ENCODE measurements at regions not wholly inside any gene's neighbourhood (a gene's known extent, or its start where the extent isn't known, plus 50 kb on each side); places are given as distances from the start of the nearest gene placed in this dataset.
"Not testable (repeated sequence)": the region's sequence is repeated elsewhere in the genome, so short reads cannot be mapped to it uniquely, and the experiment has no call there.

DNA sequence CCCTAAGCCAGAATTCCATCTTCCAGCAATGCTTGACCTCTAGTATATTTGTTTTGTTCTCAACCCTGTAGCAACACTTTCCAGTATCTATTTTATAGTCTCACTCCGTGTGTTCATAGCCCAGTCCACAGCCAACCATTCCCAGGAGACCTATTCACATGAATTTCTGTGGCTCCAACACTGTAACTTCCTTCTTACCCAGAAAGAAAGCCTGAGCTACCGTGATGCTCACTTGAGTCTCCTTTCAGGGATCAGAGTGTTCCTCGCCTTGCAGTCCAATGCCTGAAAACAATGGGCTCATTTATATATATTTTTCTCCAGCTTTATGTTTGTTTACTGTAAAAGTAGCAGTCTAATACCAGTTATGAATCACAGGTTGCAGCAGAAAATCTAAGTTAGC is 645.0 kb upstream of the NOVA1 start:
- no peak for DNase-seq (ENCODE audit: low read depth)

DNA sequence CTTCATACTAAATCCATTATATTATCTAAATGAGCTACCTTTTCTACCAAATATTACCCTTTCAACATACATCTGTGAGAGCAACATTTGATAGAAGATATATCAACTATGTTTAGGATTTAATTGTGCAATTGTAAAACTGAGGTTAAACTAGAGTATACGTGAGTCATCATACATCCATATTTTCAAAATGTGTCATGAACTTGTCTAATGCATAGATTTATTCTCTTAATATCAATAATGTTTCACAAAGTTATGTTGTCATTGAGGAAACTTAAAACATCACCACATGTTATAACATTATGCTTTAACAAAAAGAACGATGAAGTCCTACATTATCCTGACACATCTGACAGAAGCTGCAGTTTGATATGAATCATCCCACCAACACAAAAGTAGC is 645.5 kb upstream of the NOVA1 start:
- DNase-seq (ENCODE audit: low read depth): no peak

DNA sequence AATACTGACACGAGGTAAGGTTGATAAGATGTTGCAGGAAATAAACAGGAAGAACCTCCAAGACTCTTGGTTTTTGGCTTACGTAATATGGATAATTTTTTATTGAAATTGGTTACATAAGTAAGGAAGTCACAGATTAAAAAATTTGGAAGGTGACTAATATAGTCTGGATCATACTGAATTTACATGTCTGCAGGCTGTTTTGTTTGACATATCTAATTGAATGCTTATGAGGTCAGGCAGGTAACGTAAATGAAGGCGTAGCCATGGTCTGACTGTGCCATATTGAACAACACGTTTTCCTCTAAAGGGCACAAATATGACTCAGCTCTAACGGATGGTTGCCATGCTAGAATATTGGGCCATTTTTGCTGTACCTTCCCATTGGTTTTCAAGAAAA is 648.1 kb upstream of the NOVA1 start:
- DNase-seq (ENCODE audit: low read depth): no peak

DNA sequence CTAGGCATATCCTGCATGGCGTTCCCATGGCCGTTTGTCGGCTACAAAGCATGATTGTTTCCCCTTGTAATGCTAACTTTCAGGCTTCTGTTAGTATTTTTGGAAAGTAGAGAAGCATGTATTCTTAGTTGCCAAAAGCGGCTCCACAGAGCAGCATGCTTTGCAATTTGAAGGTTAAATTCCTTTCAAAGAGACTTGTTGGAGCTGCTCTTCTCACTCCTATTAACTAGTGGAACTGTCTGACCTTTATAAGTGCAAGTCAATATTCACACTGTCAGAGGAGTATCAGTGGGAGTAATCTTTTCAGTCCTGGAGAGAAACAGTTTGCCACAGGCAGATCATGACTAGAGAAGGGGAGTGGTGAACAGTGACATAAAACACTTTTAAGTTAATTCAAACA is 656.1 kb upstream of the NOVA1 start:
- no peak for DNase-seq (ENCODE audit: low read depth)

DNA sequence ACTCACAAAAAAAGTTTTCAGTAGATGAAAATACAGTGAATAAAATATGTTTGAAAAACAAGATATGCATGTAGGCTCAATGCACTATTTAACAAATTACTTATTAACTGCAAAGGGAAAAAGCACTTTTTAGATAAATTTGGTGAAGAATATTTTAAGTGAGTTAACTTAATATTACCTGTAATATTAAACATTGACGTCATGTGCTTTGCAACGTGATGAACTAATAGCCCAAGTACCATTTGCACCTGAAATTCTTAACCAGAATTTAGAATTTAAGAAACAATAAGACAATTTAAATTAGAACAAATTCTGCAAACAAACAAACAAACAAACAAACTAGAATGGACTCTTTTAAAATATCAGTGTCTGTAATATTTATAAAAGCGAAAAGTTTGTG is 659.0 kb upstream of the NOVA1 start:
- no peak for DNase-seq (ENCODE audit: low read depth)

DNA sequence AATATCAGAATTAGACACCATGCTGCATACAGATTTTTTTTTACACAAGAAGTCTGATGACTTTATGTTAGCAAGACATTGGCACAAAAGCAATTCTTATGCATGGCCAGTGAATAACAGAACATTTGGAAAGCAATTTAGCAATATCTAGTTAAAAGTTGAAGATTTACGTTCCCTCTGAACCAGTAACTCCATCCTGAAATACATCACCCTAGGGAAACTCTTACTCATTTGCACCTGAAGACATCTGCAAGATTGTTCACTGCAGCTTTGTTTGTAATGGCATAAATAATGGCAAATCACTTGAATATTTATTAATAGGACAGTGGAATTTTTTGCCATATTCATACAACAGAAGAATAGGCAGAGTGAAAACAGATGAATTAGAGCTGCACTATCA is 670.0 kb upstream of the NOVA1 start:
- DNase-seq (ENCODE audit: low read depth): no peak

DNA sequence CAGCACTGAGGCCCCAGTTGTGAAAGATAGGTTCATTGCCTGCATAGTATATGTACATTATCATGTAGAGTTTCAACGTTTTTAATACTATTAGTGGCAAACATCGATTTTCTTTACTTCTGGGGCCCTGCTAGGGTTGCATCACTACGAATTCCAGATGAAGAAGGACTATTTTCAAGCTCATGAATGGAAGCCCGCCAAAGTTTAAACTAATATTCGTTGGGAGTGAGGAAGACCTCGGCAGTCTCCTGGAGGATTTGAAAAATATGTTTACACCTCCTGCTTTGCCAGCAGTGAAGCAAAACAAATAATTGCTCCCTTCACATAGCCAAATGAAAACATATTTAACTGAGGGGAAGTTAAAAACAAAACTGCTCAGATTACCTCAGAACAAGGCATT is 672.9 kb upstream of the NOVA1 start:
- no peak for DNase-seq (ENCODE audit: low read depth)

DNA sequence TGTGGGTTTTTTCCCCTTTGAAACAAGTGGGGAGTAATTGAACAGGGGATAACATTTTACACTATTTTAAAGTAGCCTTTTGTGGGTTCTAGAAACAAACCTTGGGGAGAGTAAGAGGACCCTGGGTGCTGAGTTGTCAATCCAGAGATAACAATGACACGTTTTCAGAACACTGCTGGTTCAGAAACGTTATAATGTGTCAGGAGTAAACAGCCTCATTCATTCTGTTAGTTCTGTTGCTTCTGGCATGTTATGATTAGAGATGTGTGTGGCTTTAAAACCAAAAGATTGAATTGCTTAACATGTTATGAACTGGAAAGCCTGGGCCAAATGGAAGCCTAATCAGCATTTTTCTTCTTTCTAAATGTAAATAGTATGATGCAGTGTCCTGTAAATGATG is 680.5 kb upstream of the NOVA1 start:
- no peak for DNase-seq (ENCODE audit: low read depth)

DNA sequence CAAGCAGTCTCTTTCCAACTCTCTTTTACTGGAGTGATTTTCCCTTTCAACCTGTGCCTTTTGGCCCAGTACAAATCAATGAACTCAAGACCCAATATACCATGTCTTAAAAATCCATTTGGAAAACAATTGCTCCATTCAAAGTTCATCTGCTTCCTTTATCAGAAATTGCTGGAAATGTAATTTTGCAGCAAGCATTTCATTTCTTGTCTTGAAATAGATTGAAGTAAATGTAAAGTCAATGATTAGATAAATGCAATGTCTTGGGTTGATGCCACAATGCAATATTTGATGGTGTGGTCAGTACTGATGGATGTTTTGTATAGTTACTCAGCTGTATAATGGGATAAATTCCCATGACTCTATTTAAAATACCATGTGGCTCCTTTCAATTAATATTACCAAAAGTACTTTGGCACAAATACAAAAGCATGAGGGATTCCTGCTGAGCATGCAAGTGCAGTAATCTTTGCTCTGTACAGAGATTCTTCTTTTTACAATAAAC is 707.7 kb upstream of the NOVA1 start:
- no peak for DNase-seq (ENCODE audit: low read depth)

DNA sequence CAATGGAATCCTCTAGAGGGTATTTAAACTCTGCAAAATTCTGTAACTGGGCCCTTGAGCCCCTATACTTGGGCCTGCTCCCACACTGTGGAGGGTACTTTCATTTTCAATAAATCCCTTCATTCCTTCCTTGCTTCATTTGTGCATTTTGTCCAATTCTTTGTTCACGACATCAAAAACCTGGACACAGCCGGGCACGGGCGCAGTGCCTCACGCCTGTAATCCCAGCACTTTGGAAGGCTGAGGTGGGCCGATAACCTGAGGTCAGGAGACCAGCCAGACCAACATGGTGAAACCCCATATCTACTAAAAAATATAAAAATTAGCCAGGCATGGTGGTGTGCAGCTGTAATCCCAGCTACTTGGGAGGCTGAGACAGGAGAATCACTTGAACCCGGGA is 714.9 kb upstream of the NOVA1 start:
- DNase-seq (ENCODE audit: low read depth): not testable (repeated sequence)

DNA sequence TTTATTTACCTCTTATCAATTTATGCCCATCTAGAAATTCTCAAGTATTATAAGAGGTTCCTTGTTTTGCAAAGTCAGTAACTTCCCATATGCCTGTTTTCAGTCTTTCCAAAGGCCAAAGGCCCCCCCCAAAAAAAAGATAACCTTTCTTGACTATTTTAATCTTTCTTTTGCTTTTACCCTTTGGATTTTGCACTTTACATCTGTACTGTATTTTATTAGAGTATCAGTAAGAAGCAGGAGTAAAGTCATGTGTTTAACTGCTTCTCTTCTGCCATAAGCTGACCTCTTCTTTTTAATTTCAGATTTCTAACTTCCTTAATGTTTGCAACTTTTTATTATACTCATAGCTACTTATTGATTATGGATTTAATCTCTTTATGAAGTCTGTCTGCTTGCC is 716.4 kb upstream of the NOVA1 start:
- DNase-seq (ENCODE audit: low read depth): no peak

DNA sequence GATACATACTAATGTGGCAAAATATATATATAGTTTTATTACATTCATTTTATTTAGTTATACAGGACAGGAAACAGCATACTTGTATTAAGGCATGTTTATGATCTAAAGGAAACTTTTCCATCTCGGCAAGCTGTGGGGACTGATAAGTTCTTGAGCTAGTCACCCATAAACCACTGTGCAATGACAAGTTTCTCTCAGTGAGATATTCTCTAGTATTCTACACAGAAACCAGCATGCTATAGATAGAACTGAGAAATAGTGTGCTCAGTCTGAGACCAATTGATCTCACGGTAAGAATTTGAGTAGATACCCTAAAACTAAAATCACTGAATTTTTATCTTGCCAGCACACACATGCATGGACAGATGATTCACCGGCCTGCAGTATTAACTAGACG is 717.6 kb upstream of the NOVA1 start:
- no peak for DNase-seq (ENCODE audit: low read depth)

DNA sequence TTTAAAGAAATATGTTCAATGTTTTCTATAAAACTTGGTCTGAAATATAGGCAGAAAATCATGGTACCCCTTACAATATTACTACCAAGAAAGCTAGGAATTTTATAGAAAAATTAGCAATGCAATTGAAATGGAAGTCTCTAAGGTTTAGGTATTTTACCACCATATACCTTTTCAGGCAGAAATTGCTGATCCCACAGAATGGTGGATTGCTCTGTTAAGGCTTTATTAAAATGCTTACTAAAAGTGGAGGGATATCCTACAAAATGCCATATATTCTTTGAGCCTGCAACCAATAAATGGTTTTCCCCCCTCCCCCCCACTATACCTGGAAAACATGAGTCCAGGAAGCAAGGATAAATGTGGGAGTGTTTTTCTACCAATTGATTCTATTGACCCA is 718.1 kb upstream of the NOVA1 start:
- DNase-seq (ENCODE audit: low read depth): no peak

DNA sequence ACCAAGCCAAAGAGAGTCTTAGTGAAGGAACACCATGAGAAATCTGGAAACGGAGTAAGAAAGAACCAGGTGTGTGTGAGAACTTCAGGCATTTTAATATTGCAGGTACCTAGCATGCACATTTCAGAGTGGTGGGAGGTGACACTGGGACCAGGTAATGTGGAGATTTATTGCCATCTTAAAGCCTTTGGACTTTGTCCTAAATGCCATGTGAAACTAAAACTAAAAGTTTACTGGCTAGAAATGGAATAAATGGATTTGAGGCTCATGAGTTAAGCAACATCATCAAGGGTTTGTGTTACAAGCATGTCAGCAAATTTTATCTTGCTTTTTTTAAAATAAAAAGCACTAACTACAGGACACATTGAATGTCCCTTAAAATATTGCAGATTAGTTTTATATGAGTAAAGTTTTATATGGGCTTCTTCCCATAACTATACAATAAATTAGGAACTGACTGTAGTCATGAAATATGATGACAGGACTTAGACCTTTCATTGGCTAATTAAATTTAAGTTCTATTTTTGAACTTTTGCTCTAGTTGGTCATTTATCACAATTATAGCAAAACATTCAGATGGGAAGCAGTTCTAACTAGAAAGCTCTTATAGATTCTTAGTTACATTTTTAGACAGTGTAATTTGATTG is 721.1 kb upstream of the NOVA1 start:
- DNase-seq (ENCODE audit: low read depth): no peak

DNA sequence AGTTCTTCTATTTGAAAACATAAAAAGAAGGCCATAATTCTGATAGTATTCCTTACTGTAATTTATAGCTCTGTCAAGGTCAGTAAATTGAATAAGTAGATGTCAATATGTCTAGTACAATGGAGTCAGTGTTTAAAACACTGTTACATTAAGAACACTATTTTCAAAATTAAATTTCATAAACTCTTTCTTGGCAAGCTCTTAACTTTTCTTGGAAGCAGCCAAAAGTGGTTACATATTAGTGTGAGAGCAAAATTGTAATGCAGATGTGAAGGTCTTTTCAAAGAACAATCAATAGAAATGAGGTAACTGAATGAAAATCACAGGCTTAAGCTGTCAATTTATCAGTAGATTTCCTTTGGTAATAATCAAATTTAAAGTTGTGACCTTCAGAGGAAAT is 722.4 kb upstream of the NOVA1 start:
- no peak for DNase-seq (ENCODE audit: low read depth)

DNA sequence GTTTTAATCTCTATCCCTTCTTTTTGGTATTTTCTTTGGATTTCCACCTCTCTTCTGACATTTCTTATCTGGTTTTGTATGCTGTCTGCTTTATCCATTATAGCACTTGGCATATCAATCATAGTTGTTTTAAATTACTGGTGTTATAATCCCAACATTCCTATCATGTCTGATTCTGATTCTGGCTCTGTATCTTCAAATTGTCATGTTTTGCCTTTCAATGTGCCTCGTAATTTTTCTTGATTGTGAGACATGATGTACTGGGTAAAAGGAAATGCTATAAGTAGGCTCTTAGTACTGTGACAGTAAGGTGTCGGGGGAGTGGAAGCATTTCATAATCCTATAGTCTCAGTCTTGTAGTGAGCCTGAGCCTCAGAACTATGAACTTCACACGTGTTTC is 729.3 kb upstream of the NOVA1 start:
- no peak for DNase-seq (ENCODE audit: low read depth)

DNA sequence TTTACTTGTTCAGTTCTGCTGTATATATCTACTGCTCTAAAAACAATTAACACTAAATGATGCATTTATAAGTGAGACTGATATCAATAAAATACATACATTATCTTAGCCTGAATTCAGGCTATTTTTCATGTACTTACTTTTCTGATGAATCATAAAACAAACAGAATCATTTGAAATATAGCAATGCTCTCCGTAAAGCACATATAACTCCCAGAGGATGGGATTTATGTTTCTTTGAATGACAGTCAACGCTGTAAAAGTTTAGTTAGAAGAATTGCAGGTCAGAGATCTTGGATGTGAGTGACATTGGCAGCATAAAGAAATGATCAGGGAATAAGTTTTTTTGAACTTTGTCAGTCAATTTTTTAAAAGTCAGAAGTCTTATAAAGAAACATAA is 740.2 kb upstream of the NOVA1 start:
- no peak for DNase-seq (ENCODE audit: low read depth)

DNA sequence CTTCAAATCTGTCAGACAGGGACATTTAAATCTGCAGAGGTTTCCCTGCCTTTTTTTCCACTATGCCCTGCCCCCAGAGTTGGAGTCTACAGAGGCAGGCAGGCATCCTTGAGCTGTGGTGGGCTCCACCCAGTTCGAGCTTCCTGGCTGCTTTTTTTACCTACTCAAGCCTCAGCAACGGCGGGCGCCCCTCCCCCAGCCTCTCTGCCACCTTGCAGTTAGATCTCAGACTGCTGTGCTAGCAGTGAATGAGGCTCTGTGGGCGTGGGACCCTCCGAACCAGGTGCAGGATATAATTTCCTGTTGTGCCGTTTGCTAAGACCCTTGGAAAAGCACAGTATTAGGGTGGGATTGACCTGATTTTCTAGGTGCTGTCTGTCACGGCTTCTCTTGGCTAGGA is 765.2 kb upstream of the NOVA1 start:
- not testable (repeated sequence) for DNase-seq (ENCODE audit: low read depth)

DNA sequence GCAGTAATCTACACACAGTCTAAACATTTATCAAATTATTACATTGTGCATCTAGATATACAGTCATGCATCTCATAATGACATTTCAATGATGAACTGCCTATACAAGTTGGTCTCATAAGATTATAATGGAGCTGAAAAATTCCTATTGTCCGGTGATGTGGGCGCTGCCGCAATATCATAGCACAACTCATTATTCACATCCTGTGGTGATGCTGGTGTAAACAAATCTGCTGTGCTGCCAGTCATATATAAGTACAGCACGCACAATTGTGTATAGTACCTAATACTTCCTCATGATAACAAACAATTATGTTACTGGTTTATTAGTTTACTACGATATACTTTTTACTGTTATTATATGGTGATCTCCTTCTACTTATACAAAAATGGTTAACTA is 768.8 kb upstream of the NOVA1 start:
- DNase-seq (ENCODE audit: low read depth): no peak

DNA sequence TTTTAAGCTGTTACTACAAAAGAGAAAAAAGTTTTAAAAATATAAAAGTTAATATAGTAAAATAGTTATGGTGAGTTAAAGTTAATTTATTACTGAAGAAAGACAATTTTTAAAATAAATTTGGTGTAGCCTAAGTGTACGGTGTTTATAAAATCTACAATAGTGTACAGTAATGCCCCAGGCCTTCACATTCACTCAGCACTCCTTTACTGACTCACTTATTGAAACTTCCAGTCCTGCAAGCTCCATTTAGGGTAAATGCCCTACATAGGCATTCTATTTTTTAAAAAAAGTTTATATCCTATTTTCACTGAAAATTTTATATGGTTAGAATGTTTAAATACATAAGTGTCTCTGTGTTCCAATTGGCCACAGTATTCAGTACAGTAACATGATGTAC is 769.5 kb upstream of the NOVA1 start:
- no peak for DNase-seq (ENCODE audit: low read depth)

DNA sequence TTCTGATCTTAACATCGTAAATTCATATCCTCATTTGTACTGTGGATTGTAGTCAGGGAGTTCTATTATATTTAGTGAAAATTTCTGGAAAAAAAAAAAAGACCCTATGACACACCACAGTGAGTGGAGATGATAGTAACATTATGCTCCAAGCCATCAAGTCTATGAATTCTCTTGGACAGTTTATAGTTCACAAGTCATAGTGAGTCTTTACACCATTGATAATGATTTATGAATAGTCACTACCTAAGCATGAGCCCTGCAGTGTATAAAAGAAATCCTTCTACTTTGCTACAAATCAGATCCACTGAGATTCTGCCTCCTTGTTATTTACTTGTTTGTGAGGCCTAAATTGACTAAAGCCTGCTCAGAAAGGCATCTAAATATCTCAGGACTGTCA is 772.2 kb upstream of the NOVA1 start:
- no peak for DNase-seq (ENCODE audit: low read depth)

DNA sequence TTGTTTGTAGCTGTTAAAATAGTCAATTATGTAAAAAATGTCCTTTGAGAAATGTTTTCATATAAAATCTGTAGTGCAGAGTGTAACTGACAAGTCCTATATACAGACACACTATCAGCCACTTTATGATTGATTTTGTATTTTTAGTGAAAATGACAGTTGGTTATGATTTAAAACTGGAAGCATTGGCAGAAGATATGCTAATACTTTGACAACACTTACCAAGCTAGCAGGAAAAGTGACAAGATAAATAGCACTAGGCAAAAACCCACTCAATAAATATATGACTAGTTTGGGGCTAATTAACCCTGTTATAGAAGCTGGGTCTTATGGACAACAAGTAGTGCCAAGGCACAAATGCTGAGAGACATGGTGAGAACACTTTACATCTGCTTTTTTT is 772.9 kb upstream of the NOVA1 start:
- DNase-seq (ENCODE audit: low read depth): no peak

DNA sequence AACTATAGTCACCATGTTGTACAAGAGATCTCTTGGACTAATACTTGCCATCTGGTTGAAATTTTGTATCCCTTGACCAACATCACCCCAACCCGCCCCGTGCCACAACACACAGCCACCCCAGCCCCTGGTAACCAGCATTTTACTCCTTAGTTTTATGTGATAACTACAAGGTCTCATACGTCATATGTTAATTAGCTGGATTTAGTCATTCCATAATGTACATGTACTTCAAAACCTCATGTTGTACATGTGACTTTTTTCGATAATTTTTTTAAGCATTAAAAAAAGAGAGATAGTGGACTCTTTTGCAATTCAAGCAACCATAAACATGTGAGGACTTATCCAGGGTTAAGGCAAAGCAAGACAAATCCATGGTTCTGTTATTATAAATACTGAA is 773.4 kb upstream of the NOVA1 start:
- DNase-seq (ENCODE audit: low read depth): no peak

DNA sequence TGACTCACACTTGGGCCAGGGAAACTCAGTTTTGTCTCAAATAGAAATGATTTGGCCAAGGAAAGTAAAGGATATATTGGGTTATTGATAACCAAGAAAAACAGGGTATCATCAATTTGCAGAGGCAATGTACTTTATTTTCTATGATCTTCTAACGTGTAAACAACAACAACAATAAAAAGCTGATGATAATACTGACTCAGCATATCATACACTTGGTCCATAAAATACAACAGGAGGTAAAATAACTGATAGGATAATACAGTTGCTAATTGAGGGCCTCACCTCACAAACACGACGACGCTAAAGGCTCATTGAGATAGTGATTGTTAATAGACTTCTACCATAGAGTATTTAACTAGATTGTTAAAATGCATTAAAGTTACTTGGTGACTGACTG is 774.0 kb upstream of the NOVA1 start:
- DNase-seq (ENCODE audit: low read depth): no peak

DNA sequence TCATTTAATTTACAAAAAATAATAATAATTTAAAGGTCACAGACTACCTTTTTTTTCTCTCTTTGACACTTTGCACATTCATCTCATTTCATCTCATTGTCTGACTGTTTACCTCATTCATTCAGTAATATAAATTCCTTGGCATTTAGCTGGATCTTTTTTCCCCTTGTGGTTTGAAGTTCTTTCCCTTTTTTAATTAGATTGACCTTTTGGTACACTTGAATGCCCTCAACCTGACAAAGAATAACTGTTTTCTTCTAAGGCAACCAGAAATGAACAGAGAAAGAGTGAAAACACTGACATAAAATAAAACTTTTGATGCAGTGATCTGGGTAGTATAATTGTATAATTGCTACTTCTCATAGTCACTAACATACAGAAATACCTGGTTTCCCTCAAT is 774.9 kb upstream of the NOVA1 start:
- DNase-seq (ENCODE audit: low read depth): no peak
